AG04449 (cell line): ENCODE measurements at regions not wholly inside any gene's neighbourhood (a gene's known extent, or its start where the extent isn't known, plus 50 kb on each side); places are given as distances from the start of the nearest gene placed in this dataset.

ENCODE experiments used
- CTCF ChIA-PET: fragments of 350-600 bp; formaldehyde crosslinking; extraction: SDS; loops from one replicate; lab custom pipeline; 2021; ENCODE audit warnings: antibody characterized with exemption; lab: Yijun Ruan, JAX
- POLR2A ChIA-PET: fragments of 400-600, 350-600 bp; formaldehyde crosslinking; extraction: SDS; loops from one replicate; lab custom pipeline; 2020; ENCODE audit warnings: antibody characterized with exemption, inconsistent platforms; lab: Yijun Ruan, JAX
- DNase-seq: peaks from one replicate; pipeline ENCODE4 v3.0.0-alpha.2; 2010; ENCODE audit warnings: low read depth, low spot score
- H3K4me3 ChIP-seq: 2 replicates; pipeline ENCODE4 v1.5.1; 2011; ENCODE audit warnings: low read depth, mild to moderate bottlenecking, control low read depth, low read length
- CTCF ChIP-seq: IDR thresholded peaks from one replicate; pipeline ENCODE4 v1.5.1; 2011; ENCODE audit warnings: mild to moderate bottlenecking, moderate library complexity, low read length, control low read depth, inconsistent platforms; ENCODE audit not compliant: insufficient read depth; ENCODE audit errors: missing control alignments

DNA sequence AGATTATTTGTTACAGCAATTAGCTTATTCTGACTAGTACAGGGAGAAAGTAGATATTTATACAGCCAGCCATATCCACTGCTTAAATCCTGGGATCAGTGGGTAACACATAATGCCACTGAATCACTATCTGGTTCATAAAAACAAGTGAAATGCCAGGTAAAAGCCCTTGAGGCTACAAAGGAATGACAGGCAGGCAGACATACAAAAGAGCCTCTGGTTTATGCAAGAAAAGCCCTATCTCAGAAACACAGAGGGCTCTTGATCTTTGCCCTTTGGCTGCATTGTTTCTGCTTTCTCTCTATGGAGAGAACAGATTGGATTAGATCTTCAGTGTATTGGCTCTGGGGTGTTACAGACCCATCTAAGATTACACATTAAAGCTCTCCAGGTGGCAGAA lies 115.4 kb upstream of the GADL1 start:
- ChIA-PET CTCF (interaction anchor here (1.1 to 2.0 kb wide), 4 partner anchors 10 to 241 kb away, joined by 3 to 5 read pairs (median 4); no protein-coding TSS in a partner anchor), POLR2A (no interaction called here)
- no peak overlapping the region for H3K4me3 ChIP-seq
- no peak for DNase-seq
- TF ChIP-seq CTCF, result no peak

DNA sequence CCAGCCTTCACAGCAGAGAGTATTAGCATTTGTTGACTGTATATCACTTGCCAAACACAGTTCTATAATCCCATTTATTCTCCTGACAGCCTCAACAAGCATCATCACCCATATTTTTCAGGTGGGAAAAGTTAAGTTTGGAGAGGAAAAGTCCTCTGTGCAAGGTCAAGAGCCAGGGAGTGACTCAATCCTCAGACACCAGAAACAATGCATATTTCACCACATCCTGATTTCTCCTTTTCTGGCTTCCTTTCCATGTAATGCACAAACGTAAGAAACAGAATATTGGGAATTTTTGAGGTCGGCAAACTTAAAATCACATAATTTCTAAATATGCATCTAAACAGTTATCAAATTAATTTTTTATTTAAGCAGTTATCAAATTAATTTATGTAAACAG lies 116.0 kb upstream of the GADL1 start:
- DNase-seq, result no peak
- CTCF ChIA-PET, result interaction anchor here (1.4 to 2.0 kb wide), 3 partner anchors 13 to 242 kb away, joined by 3 to 5 read pairs (median 4); no protein-coding TSS in a partner anchor
- no peak overlapping the region for H3K4me3 ChIP-seq
- TF ChIP-seq CTCF, result no peak
- POLR2A ChIA-PET, result no interaction called here

GRCh38 chr3:31011380-31011779 lies 116.9 kb upstream of the GADL1 start:
- ChIA-PET CTCF (no interaction called here), POLR2A (no interaction called here)
- no peak for DNase-seq
- H3K4me3 ChIP-seq, result no peak overlapping the region
- TF ChIP-seq CTCF, result no peak

- POLR2A ChIA-PET, result no interaction called here
- no peak overlapping the region for H3K4me3 ChIP-seq
- no peak for DNase-seq
- CTCF ChIA-PET, result no interaction called here
- no peak for TF ChIP-seq CTCF
These were observed 118.6 kb upstream of the GADL1 start for GRCh38 chr3:31013090-31013489.

DNA sequence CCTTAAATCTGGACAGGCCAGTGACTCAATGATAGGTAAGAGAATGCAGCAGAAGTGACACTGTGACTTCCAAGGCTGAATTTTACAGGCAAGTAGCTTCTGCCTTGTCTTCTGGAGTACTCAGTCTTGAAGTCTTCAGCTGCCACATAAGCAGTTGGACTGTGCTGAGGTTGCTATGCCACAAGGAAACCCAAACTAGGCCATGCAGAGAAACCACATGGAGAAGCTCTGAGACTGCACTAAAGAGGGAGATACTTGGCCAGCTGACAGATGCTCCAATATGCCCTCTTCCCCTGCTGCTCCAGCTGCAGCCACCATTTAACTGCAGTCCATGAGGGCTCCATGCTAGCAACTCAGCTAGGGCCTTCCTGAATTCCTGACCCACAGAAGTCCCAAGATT lies 119.4 kb upstream of the GADL1 start:
- no peak for DNase-seq
- ChIA-PET POLR2A (no interaction called here), CTCF (interaction anchor here (0.8 kb wide), 1 partner anchor 245 kb away, joined by 3 read pairs; no protein-coding TSS in a partner anchor)
- no peak overlapping the region for H3K4me3 ChIP-seq
- no peak for TF ChIP-seq CTCF

DNA sequence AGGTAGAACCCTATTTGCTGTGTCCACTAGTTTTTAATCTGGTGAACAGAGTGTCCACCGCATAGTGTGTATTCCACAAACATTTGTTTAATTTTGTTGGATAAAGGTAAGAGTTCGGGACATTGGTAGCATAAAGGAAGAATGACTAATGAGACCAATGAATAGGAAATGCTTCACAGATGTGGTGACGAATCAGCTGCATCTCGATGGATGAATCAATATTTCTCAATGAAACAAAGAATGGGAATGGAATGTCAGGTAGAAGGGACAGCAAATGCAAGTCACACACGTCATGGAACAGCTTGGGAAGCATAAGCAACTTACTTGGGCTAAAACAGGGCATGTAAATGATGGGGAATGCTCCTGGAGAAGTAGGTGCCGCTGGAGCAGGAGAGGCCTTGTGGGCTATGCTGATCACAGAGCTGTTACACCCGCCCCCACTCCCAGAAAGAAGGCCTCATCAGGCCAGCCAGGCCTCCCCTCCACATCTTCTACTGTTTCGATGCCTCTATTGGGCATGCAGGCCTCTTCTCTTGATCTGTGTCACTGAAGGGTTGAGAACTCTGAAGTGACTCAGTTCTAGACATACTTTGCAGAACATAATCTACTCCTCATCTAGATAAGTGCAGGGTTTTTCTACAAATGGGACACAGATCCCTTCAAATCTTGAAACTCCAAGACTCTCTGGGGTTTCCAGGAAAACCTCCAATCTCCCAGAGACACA lies 120.0 kb upstream of the GADL1 start:
- H3K4me3 ChIP-seq, result no peak overlapping the region
- CTCF ChIA-PET, result interaction anchor here (0.8 kb wide), 1 partner anchor 245 kb away, joined by 3 read pairs; no protein-coding TSS in a partner anchor
- no peak for TF ChIP-seq CTCF
- no peak for DNase-seq
- POLR2A ChIA-PET, result no interaction called here
